ENCODE measurements at regions not wholly inside any gene's neighbourhood (a gene's known extent, or its start where the extent isn't known, plus 50 kb on each side); places are given as distances from the start of the nearest gene placed in this dataset.

- TF ChIP-seq POLR2A (IDR thresholded peaks at IDR 0.05): no peak
- no peak for TF ChIP-seq CTCF (IDR thresholded peaks at IDR 0.05)
- intact Hi-C loops (cut with DNase I; ENCODE audit: low total_unique reads): no loop called here
Measured at GRCh38 chr9:115983366-115983765, 170.2 kb upstream of the PAPPA start.

GRCh38 chr9:115985657-115986056 is 167.9 kb upstream of the PAPPA start:
- Histone ChIP-seq H3K4me3 (no peak overlapping the region), H3K9me3 (no peaks in the 10 kb centered on the region), H3K4me1 (no peaks in the 10 kb centered on the region), H3K27ac (no peak overlapping the region), H3K36me3 (no peaks in the 10 kb centered on the region), H3K27me3 (no peaks in the 10 kb centered on the region)
- no peak for DNase-seq
- TF ChIP-seq CTCF (IDR thresholded peaks at IDR 0.05) (no peak), POLR2A (IDR thresholded peaks at IDR 0.05) (no peak)
- intact Hi-C loops (cut with DNase I; ENCODE audit: low total_unique reads): no loop called here

More at GRCh38 chr9:115983366-115983765, 170.2 kb upstream of the PAPPA start:
- Histone ChIP-seq H3K9me3 (no peaks in the 10 kb centered on the region), H3K27me3 (no peaks in the 10 kb centered on the region), H3K4me1 (no peaks in the 10 kb centered on the region), H3K27ac (no peak overlapping the region), H3K36me3 (no peaks in the 10 kb centered on the region), H3K4me3 (no peak overlapping the region)
- DNase-seq: no peak

GRCh38 chr9:115986508-115986907 is 167.1 kb upstream of the PAPPA start:
- Histone ChIP-seq H3K9me3 (no peaks in the 10 kb centered on the region), H3K4me3 (no peak overlapping the region), H3K36me3 (no peaks in the 10 kb centered on the region), H3K27ac (no peak overlapping the region), H3K27me3 (no peaks in the 10 kb centered on the region), H3K4me1 (no peaks in the 10 kb centered on the region)
- TF ChIP-seq POLR2A (IDR thresholded peaks at IDR 0.05) (no peak), CTCF (IDR thresholded peaks at IDR 0.05) (no peak)
- intact Hi-C loops (cut with DNase I; ENCODE audit: low total_unique reads): no loop called here
- no peak for DNase-seq

GRCh38 chr9:115988701-115989100 is 164.9 kb upstream of the PAPPA start:
- Histone ChIP-seq H3K36me3 (no peaks in the 10 kb centered on the region), H3K27me3 (no peaks in the 10 kb centered on the region), H3K4me3 (no peak overlapping the region), H3K9me3 (no peaks in the 10 kb centered on the region), H3K4me1 (no peaks in the 10 kb centered on the region), H3K27ac (no peak overlapping the region)
- intact Hi-C loops (cut with DNase I; ENCODE audit: low total_unique reads): no loop called here
- DNase-seq: no peak
- no peak for TF ChIP-seq POLR2A (IDR thresholded peaks at IDR 0.05)
- no peak for TF ChIP-seq CTCF (IDR thresholded peaks at IDR 0.05)

- Histone ChIP-seq H3K36me3 (no peaks in the 10 kb centered on the region), H3K9me3 (no peaks in the 10 kb centered on the region), H3K4me3 (no peak overlapping the region), H3K27ac (no peak overlapping the region), H3K27me3 (no peaks in the 10 kb centered on the region), H3K4me1 (no peaks in the 10 kb centered on the region)
- no peak for TF ChIP-seq CTCF (IDR thresholded peaks at IDR 0.05)
- TF ChIP-seq POLR2A (IDR thresholded peaks at IDR 0.05): no peak
- DNase-seq: no peak
- intact Hi-C loops (cut with DNase I; ENCODE audit: low total_unique reads): no loop called here
Measured at GRCh38 chr9:115989831-115990230, 163.8 kb upstream of the PAPPA start.
